ENCODE measurements at regions not wholly inside any gene's neighbourhood (a gene's known extent, or its start where the extent isn't known, plus 50 kb on each side); places are given as distances from the start of the nearest gene placed in this dataset.

GRCh38 chr4:189124791-189125190 lies 815.9 kb upstream of the FRG1 start:
- H3K4me1 Mint-ChIP-seq (ENCODE audit: low read depth, unreplicated experiment), result no peaks in the 10 kb centered on the region
- no peak for TF ChIP-seq CTCF (IDR thresholded peaks at IDR 0.05; ENCODE audit: unreplicated experiment)
- no peak for DNase-seq
- peaks cover under 1% of the 10 kb centered on the region for H3K9me3 Mint-ChIP-seq (ENCODE audit: low read depth, unreplicated experiment)
- H3K36me3 Mint-ChIP-seq (ENCODE audit: insufficient read depth, unreplicated experiment), result no peaks in the 10 kb centered on the region
- no TSS peak for BruUV-seq (replicated peaks)
- CTCF ChIA-PET, result no interaction called here
- intact Hi-C loops (cut with micrococcal nuclease; ENCODE audit: unreplicated experiment), result loop anchor here (10.0 kb wide), 3 partner anchors 150 to 340 kb away; no protein-coding TSS in a partner anchor
- H3K27ac Mint-ChIP-seq (ENCODE audit: unreplicated experiment), result no peak overlapping the region
- H3K27me3 Mint-ChIP-seq (ENCODE audit: unreplicated experiment), result no peaks in the 10 kb centered on the region
- no peak overlapping the region for H3K4me3 Mint-ChIP-seq (ENCODE audit: low read depth, unreplicated experiment)

- no peaks in the 10 kb centered on the region for H3K9me3 Mint-ChIP-seq (ENCODE audit: low read depth, unreplicated experiment)
- no peak overlapping the region for H3K4me3 Mint-ChIP-seq (ENCODE audit: low read depth, unreplicated experiment)
- CTCF ChIA-PET, result no interaction called here
- no peaks in the 10 kb centered on the region for H3K4me1 Mint-ChIP-seq (ENCODE audit: low read depth, unreplicated experiment)
- no peaks in the 10 kb centered on the region for H3K36me3 Mint-ChIP-seq (ENCODE audit: insufficient read depth, unreplicated experiment)
- H3K27ac Mint-ChIP-seq (ENCODE audit: unreplicated experiment), result no peak overlapping the region
- no peak for DNase-seq
- BruUV-seq (replicated peaks), result no TSS peak
- H3K27me3 Mint-ChIP-seq (ENCODE audit: unreplicated experiment), result no peaks in the 10 kb centered on the region
- intact Hi-C loops (cut with micrococcal nuclease; ENCODE audit: unreplicated experiment), result loop anchor here (10.0 kb wide), 3 partner anchors 151 to 341 kb away; no protein-coding TSS in a partner anchor
- no peak for TF ChIP-seq CTCF (IDR thresholded peaks at IDR 0.05; ENCODE audit: unreplicated experiment)
These were observed 814.6 kb upstream of the FRG1 start for GRCh38 chr4:189126040-189126439.

GRCh38 chr4:189128341-189128740 lies 812.3 kb upstream of the FRG1 start:
- H3K36me3 Mint-ChIP-seq (ENCODE audit: insufficient read depth, unreplicated experiment), result no peaks in the 10 kb centered on the region
- no peak for DNase-seq
- CTCF ChIA-PET, result no interaction called here
- no peaks in the 10 kb centered on the region for H3K9me3 Mint-ChIP-seq (ENCODE audit: low read depth, unreplicated experiment)
- no peak for TF ChIP-seq CTCF (IDR thresholded peaks at IDR 0.05; ENCODE audit: unreplicated experiment)
- H3K4me3 Mint-ChIP-seq (ENCODE audit: low read depth, unreplicated experiment), result no peak overlapping the region
- H3K27ac Mint-ChIP-seq (ENCODE audit: unreplicated experiment), result no peak overlapping the region
- intact Hi-C loops (cut with micrococcal nuclease; ENCODE audit: unreplicated experiment), result loop anchor here (10.0 kb wide), 3 partner anchors 154 to 344 kb away; no protein-coding TSS in a partner anchor
- no peaks in the 10 kb centered on the region for H3K4me1 Mint-ChIP-seq (ENCODE audit: low read depth, unreplicated experiment)
- no TSS peak for BruUV-seq (replicated peaks)
- no peaks in the 10 kb centered on the region for H3K27me3 Mint-ChIP-seq (ENCODE audit: unreplicated experiment)

- no TSS peak for BruUV-seq (replicated peaks)
- Mint-ChIP-seq H3K4me1 (ENCODE audit: low read depth, unreplicated experiment) (no peaks in the 10 kb centered on the region), H3K36me3 (ENCODE audit: insufficient read depth, unreplicated experiment) (no peaks in the 10 kb centered on the region), H3K27ac (ENCODE audit: unreplicated experiment) (no peak overlapping the region), H3K9me3 (ENCODE audit: low read depth, unreplicated experiment) (no peaks in the 10 kb centered on the region), H3K27me3 (ENCODE audit: unreplicated experiment) (no peaks in the 10 kb centered on the region), H3K4me3 (ENCODE audit: low read depth, unreplicated experiment) (no peak overlapping the region)
- intact Hi-C loops (cut with micrococcal nuclease; ENCODE audit: unreplicated experiment), result loop anchor here (10.0 kb wide), 3 partner anchors 154 to 344 kb away; no protein-coding TSS in a partner anchor
- CTCF ChIA-PET, result no interaction called here
- TF ChIP-seq CTCF (IDR thresholded peaks at IDR 0.05; ENCODE audit: unreplicated experiment), result no peak
- DNase-seq, result no peak
These were observed 811.5 kb upstream of the FRG1 start for GRCh38 chr4:189129044-189129694.
